NCI-H128 (cell line): ENCODE measurements at regions not wholly inside any gene's neighbourhood (a gene's known extent, or its start where the extent isn't known, plus 50 kb on each side); places are given as distances from the start of the nearest gene placed in this dataset.

Source experiments
- DNase-seq: peaks from one replicate; lab custom pipeline; 2025; ENCODE audit not compliant: unreplicated experiment; lab: John Stamatoyannopoulos, UW

DNA sequence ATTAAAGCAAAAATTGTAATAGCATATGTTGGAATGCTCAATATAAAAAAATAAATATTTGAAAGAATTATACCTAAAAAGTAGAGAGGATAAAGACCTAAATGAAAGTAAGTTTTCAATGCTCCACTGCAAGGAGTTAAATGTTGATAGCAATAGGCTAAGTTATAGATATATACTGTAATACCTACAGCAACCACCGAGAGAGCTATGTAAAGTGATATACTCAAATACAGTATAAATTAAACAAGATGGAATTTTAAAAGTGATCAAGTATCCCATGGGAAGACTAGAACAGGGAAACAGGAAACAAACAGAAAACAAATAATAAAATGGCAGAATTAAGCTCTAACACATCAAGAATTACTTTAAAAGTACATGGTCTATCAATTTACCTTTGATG is 73.9 kb downstream of the CASP3 start:
- no peak for DNase-seq

GRCh38 chr4:184574861-184575260 is 74.4 kb downstream of the CASP3 start:
- no peak for DNase-seq

DNA sequence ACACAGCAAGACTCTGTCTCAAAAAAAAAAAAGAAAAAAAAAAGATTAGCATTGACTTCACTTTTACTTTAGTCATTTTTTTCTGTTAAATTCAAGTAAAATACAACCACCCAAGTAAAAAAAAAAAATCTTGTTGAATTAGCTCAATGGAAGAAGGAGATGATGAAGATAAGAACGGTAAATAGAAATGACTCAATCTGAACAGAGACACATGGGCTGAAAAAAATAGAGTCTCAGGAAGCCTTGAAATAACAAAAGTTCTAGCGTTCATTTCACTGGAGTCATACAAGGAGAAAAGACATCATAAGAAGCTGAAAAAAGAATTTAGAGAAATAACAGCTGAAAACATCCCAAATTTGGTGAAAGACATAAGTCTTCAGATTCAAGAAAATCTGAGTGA is 75.5 kb downstream of the CASP3 start:
- no peak for DNase-seq

DNA sequence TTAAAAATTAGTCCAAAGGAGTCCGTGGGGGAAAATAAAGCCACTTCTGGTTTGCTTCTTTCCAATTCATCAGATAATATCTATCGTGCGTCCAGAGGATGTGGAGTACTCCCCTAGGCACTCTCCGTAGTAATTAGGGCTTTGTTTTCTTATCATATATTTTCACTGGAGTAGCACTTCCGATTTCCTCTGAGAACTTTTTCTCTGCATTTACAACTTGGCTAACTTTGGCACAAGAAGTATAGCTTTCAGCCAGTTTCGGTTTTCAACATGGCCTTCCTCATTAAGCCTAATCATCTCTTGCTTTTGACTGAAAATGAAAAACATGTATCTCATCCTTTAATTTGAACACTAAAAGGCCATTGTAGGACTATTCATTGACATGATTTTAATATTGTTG is 80.5 kb downstream of the CASP3 start:
- no peak for DNase-seq

GRCh38 chr4:184563621-184564020 is 85.6 kb downstream of the CASP3 start:
- DNase-seq = no peak

- no peak for DNase-seq
Measured at GRCh38 chr4:184558996-184559395, 84.6 kb upstream of the IRF2 start.

GRCh38 chr4:184553891-184554290 is 79.5 kb upstream of the IRF2 start:
- DNase-seq = no peak

DNA sequence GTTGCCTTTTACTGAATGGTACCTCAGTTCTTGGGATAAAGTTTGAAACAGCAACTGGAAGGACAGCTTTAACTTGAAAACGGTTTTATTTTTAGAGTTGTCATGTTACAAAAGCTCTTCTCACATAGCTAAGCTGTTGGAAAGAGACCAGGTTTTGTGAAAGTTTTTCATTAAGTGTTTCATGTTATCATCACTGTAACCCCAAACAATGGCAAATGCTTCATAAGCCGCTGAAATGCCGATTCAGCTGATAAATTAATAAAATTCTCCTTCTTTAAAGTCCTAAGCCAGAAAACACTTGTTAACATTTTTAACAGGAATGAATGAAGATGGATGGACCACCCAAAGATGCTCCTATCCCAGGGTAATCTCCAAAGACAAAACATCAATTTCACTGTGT is 76.1 kb upstream of the IRF2 start:
- DNase-seq = no peak

- DNase-seq = no peak
Measured at GRCh38 chr4:184548648-184549341, 74.4 kb upstream of the IRF2 start.

DNA sequence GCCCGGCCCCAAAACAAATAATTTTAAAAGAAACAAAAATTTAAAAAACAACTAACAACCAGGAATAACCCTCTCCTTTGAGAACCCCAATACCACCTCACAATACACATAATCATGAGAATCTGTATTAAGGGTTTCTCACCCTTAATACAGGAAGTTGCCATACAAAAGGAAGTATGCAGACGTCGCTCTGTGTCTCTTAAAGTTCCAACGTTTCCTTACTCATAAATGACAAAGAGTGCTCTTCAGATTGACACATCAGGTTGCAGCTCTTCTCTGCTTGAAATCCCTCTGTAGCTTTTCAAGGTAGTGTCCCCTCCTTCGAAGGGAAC is 73.9 kb upstream of the IRF2 start:
- DNase-seq = no peak

GRCh38 chr4:184544788-184545409 is 70.5 kb upstream of the IRF2 start:
- DNase-seq = no peak

DNA sequence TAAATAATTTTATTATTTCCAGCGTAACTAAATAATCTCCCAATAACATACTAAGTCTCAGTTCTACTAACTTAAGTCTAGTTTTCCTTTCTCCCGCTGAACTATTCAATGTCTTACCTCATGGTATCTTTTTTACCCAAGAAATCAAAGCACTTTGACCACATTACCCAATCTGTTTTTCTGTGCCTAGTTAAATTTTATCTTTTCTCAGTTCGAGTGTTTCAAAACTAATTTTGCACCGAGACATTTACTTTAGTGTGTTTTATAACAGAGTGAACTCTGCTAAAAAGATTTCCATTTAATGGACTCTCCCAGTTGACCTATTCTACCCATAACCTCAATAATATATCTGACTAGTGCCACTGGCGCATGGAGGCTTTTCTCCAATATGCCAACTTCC is 67.6 kb upstream of the IRF2 start:
- DNase-seq = no peak

DNA sequence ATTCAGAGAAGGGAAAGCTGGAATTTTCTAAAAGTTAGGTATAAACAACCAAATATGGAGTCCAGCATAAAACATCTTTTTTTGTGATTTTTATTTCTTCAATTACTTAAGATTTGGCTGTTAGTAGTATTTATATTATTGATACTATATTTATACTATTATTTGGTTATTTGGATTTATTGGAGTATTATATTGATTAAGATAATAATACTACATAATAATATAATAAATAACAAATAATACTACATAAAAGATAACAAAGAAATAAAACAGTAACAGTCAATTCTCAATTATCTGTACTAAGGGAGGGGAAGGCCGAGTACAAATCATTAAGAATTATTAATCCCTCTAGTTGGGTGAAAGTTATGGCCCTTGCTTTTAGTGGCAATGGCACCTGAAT is 66.0 kb upstream of the IRF2 start:
- no peak for DNase-seq

- peak; percentile 14 for DNase-seq
Measured at GRCh38 chr4:184538023-184538599, 63.8 kb upstream of the IRF2 start.

DNA sequence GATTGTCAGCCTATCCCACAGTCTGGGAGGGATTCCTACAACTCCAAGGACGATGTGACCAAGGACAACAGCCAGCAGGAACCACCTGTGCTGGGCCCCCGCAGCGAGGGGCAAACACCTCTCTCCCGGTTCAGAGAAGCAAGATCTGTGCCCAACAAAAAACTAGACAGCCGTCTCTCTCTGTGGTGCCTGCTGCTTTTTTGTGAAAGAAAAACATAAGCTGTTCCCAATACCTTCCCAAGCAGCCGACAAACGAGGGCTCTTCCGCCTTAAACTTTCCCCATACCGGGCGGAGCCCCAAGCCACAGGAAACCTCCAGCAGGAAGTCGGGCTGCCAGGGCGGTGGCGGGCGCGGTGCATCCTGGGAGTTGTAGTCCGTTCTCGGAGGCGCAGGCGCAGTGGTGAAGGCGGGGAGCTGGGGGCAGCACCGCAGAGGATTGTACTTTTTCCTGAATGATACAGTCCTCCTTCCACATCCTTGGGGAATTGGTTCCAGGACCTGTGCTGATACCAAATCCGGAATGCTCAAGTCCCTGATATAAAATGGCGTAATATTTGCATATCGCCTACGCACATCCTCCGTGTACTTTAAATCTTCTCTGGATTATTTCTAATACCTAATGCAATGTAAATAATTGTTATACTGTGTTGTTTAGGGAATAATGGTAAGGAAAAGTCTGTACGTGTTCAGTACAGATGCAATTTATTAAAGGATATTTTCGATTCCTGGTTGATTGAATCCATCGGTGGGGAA is 63.1 kb upstream of the IRF2 start:
- peak; percentile 86 for DNase-seq

GRCh38 chr4:184536881-184537248 is 62.5 kb upstream of the IRF2 start:
- no peak for DNase-seq

DNA sequence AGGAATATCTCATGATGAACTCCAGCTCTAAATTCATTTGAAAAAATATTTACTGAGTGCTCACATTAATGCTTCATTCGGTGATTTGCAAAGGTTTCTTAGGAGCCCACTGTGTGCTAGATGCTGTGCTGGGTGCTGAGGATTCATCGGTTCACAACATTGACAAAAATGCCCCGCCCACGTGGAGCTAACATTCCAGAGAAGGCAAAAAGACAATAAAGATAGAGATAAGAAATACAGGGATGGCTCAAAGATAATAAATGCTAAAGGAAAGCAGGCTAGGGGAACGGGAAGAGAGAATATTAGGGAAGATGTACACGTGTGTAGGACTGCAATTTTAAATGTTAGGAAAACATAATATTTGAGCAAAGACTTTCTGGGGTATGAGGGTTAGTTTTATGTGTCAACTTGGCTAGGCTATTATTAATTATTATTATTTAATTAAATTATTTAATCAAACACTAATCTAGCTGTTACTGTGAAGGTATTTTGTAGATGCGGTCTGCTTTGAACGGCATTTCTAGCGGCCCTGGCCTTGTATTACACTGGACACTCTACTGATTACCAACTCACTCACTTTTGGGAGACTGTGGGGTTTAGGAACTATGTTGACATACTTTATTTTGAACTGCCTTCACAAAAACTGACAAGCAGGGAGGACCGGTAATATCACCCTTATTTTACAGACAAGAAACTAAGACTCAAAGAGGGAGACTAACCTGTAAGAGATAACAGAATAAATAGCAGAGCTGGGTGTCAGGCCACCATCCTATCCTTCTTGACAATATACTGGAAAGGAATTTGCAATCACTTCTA is 61.9 kb upstream of the IRF2 start:
- no peak for DNase-seq

DNA sequence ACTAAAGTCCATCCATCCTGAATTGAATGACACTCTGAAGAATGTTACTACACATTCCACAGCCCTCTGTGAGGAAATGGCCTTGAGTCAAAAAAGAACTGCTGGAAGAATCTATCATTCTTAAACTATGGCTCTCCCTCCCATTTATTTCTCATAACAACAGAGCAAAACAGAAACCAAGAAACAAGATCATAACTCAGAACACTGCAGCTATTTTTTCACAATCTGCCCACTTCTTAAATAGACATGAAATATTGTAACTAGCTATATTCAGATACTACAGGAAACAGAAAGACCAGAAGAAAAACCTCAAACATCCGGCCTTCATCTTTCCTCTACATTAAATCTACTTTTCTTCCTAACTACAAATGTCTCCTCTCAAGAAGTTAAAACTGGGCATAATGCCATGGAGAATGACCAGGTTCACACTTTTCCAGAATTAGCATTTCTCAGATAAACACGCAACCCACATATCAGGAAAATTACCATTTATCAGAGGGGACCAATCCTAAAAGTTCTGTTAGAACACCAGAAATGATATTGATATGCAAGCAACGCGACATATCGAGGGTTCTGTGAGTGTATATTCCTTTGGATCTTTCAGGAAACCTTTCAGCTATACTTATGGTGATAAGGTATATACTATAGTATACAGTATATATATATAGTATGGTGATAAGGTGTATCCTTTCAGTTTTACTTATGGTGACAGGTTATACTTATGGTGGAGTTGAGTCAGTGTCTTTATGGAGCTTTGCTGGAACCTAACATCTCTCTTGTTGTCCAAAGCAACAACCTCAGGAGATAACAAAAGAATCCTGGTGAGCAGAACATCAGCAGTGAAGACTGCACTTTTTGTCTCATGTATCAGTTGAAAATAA is 60.4 kb upstream of the IRF2 start:
- no peak for DNase-seq

- DNase-seq = no peak
Measured at GRCh38 chr4:184533908-184534307, 59.6 kb upstream of the IRF2 start.

- DNase-seq = no peak
Measured at GRCh38 chr4:184531008-184531407, 56.7 kb upstream of the IRF2 start.
